ENCODE measurements at regions not wholly inside any gene's neighbourhood (a gene's known extent, or its start where the extent isn't known, plus 50 kb on each side); places are given as distances from the start of the nearest gene placed in this dataset.

GRCh38 chr12:58575256-58575655 is 345.0 kb downstream of the LRIG3 start:
- no peak for TF ChIP-seq CTCF (IDR thresholded peaks at IDR 0.05; ENCODE audit: low read depth, low read length, missing control alignments)
- DNase-seq (ENCODE audit: extremely low read depth, low read depth) = peak; percentile 56
- H3K4me3 ChIP-seq (replicated peaks; ENCODE audit: low read depth, low read length) = no peak overlapping the region

- H3K4me3 ChIP-seq (replicated peaks; ENCODE audit: low read depth, low read length) = no peak overlapping the region
- TF ChIP-seq CTCF (IDR thresholded peaks at IDR 0.05; ENCODE audit: low read depth, low read length, missing control alignments) = no peak
- DNase-seq (ENCODE audit: extremely low read depth, low read depth) = no peak
Observed at GRCh38 chr12:58576081-58576480, 344.2 kb downstream of the LRIG3 start.

- TF ChIP-seq CTCF (IDR thresholded peaks at IDR 0.05; ENCODE audit: low read depth, low read length, missing control alignments) = no peak
- no peak for DNase-seq (ENCODE audit: extremely low read depth, low read depth)
- no peak overlapping the region for H3K4me3 ChIP-seq (replicated peaks; ENCODE audit: low read depth, low read length)
Observed at GRCh38 chr12:58576916-58577315, 343.4 kb downstream of the LRIG3 start.

GRCh38 chr12:58580095-58580494 is 340.2 kb downstream of the LRIG3 start:
- no peak overlapping the region for H3K4me3 ChIP-seq (replicated peaks; ENCODE audit: low read depth, low read length)
- no peak for TF ChIP-seq CTCF (IDR thresholded peaks at IDR 0.05; ENCODE audit: low read depth, low read length, missing control alignments)
- DNase-seq (ENCODE audit: extremely low read depth, low read depth) = no peak

- DNase-seq (ENCODE audit: extremely low read depth, low read depth) = no peak
Observed at GRCh38 chr12:58583529-58583928, 336.8 kb downstream of the LRIG3 start.

GRCh38 chr12:58583940-58584339 is 336.4 kb downstream of the LRIG3 start:
- no peak overlapping the region for H3K4me3 ChIP-seq (replicated peaks; ENCODE audit: low read depth, low read length)
- no peak for TF ChIP-seq CTCF (IDR thresholded peaks at IDR 0.05; ENCODE audit: low read depth, low read length, missing control alignments)
- DNase-seq (ENCODE audit: extremely low read depth, low read depth) = no peak

More at GRCh38 chr12:58583529-58583928, 336.8 kb downstream of the LRIG3 start:
- H3K4me3 ChIP-seq (replicated peaks; ENCODE audit: low read depth, low read length) = no peak overlapping the region
- no peak for TF ChIP-seq CTCF (IDR thresholded peaks at IDR 0.05; ENCODE audit: low read depth, low read length, missing control alignments)

- DNase-seq (ENCODE audit: extremely low read depth, low read depth) = no peak
- TF ChIP-seq CTCF (IDR thresholded peaks at IDR 0.05; ENCODE audit: low read depth, low read length, missing control alignments) = no peak
- H3K4me3 ChIP-seq (replicated peaks; ENCODE audit: low read depth, low read length) = no peak overlapping the region
Observed at GRCh38 chr12:58584880-58585279, 335.4 kb downstream of the LRIG3 start.

Data from HFF-Myc (cell line).